ENCODE measurements at regions not wholly inside any gene's neighbourhood (a gene's known extent, or its start where the extent isn't known, plus 50 kb on each side); places are given as distances from the start of the nearest gene placed in this dataset.

GRCh38 chr15:37375519-37375918 is 275.2 kb upstream of the MEIS2 start:
- TF ChIP-seq CTCF (IDR thresholded peaks at IDR 0.05; ENCODE audit: insufficient read depth, low read length, severe bottlenecking), result no peak
- Histone ChIP-seq H3K27me3 (ENCODE audit: control insufficient read depth, insufficient read depth, low read length) (no peaks in the 10 kb centered on the region), H3K4me3 (ENCODE audit: low read depth, low read length) (no peak overlapping the region), H3K36me3 (ENCODE audit: control insufficient read depth, insufficient read depth, low read length) (no peaks in the 10 kb centered on the region)
- no peak for FAIRE-seq
- DNase-seq (ENCODE audit: low read depth), result no peak

- TF ChIP-seq CTCF (IDR thresholded peaks at IDR 0.05; ENCODE audit: insufficient read depth, low read length, severe bottlenecking), result no peak
- Histone ChIP-seq H3K36me3 (ENCODE audit: control insufficient read depth, insufficient read depth, low read length) (no peaks in the 10 kb centered on the region), H3K4me3 (ENCODE audit: low read depth, low read length) (no peak overlapping the region), H3K27me3 (ENCODE audit: control insufficient read depth, insufficient read depth, low read length) (no peaks in the 10 kb centered on the region)
- FAIRE-seq (no peak), DNase-seq (ENCODE audit: low read depth) (no peak)
Measured at GRCh38 chr15:37377428-37377827, 277.1 kb upstream of the MEIS2 start.

GRCh38 chr15:37394402-37395099 is 294.2 kb upstream of the MEIS2 start:
- TF ChIP-seq CTCF (IDR thresholded peaks at IDR 0.05; ENCODE audit: insufficient read depth, low read length, severe bottlenecking), result no peak
- FAIRE-seq, result no peak
- Histone ChIP-seq H3K36me3 (ENCODE audit: control insufficient read depth, insufficient read depth, low read length) (no peaks in the 10 kb centered on the region), H3K27me3 (ENCODE audit: control insufficient read depth, insufficient read depth, low read length) (no peaks in the 10 kb centered on the region), H3K4me3 (ENCODE audit: low read depth, low read length) (no peak overlapping the region)
- DNase-seq (ENCODE audit: low read depth), result no peak

GRCh38 chr15:37395100-37395468 is 294.7 kb upstream of the MEIS2 start:
- FAIRE-seq (no peak), DNase-seq (ENCODE audit: low read depth) (no peak)
- Histone ChIP-seq H3K4me3 (ENCODE audit: low read depth, low read length) (no peak overlapping the region), H3K27me3 (ENCODE audit: control insufficient read depth, insufficient read depth, low read length) (no peaks in the 10 kb centered on the region), H3K36me3 (ENCODE audit: control insufficient read depth, insufficient read depth, low read length) (no peaks in the 10 kb centered on the region)
- TF ChIP-seq CTCF (IDR thresholded peaks at IDR 0.05; ENCODE audit: insufficient read depth, low read length, severe bottlenecking), result no peak

- Histone ChIP-seq H3K27me3 (ENCODE audit: control insufficient read depth, insufficient read depth, low read length) (no peaks in the 10 kb centered on the region), H3K36me3 (ENCODE audit: control insufficient read depth, insufficient read depth, low read length) (no peaks in the 10 kb centered on the region), H3K4me3 (ENCODE audit: low read depth, low read length) (no peak overlapping the region)
- no peak for TF ChIP-seq CTCF (IDR thresholded peaks at IDR 0.05; ENCODE audit: insufficient read depth, low read length, severe bottlenecking)
- no peak for FAIRE-seq
- DNase-seq (ENCODE audit: low read depth), result no peak
Measured at GRCh38 chr15:37397266-37398022, 297.1 kb upstream of the MEIS2 start.
